GM21515 (cell line): ENCODE measurements at regions not wholly inside any gene's neighbourhood (a gene's known extent, or its start where the extent isn't known, plus 50 kb on each side); places are given as distances from the start of the nearest gene placed in this dataset.

Source experiments
- ATAC-seq: cut with Tn5 transposase; IDR thresholded peaks from one replicate; pipeline ENCODE4 v1.9.1; 2021; ENCODE audit not compliant: unreplicated experiment

GRCh38 chr18:39909706-39910105 is 2045.3 kb upstream of the PIK3C3 start:
- no peak for ATAC-seq

- no peak for ATAC-seq
Observed at GRCh38 chr18:39886136-39886535, 2068.9 kb upstream of the PIK3C3 start.

GRCh38 chr18:39872651-39873050 is 2082.4 kb upstream of the PIK3C3 start:
- no peak for ATAC-seq

- ATAC-seq, result no peak
Observed at GRCh38 chr18:39871961-39872360, 2083.1 kb upstream of the PIK3C3 start.

- ATAC-seq, result no peak
Observed at GRCh38 chr18:39870591-39870990, 2084.4 kb upstream of the PIK3C3 start.

GRCh38 chr18:39863916-39864315 is 2091.1 kb upstream of the PIK3C3 start:
- no peak for ATAC-seq

- no peak for ATAC-seq
Observed at GRCh38 chr18:39862341-39862740, 2092.7 kb upstream of the PIK3C3 start.

- no peak for ATAC-seq
Observed at GRCh38 chr18:39854291-39854690, 2100.7 kb upstream of the PIK3C3 start.

GRCh38 chr18:39846265-39846664 is 2108.8 kb upstream of the PIK3C3 start:
- ATAC-seq, result no peak

GRCh38 chr18:39845631-39846030 is 2109.4 kb upstream of the PIK3C3 start:
- ATAC-seq, result no peak

GRCh38 chr18:39845106-39845505 is 2109.9 kb upstream of the PIK3C3 start:
- ATAC-seq, result no peak

GRCh38 chr18:39843546-39843945 is 2111.5 kb upstream of the PIK3C3 start:
- ATAC-seq, result no peak

- ATAC-seq, result no peak
Observed at GRCh38 chr18:39842366-39842914, 2112.6 kb upstream of the PIK3C3 start.

- ATAC-seq, result no peak
Observed at GRCh38 chr18:39841482-39842365, 2113.3 kb upstream of the PIK3C3 start.

- ATAC-seq, result no peak
Observed at GRCh38 chr18:39840856-39841481, 2114.1 kb upstream of the PIK3C3 start.

- no peak for ATAC-seq
Observed at GRCh38 chr18:39840406-39840805, 2114.6 kb upstream of the PIK3C3 start.

- ATAC-seq, result no peak
Observed at GRCh38 chr18:39839782-39840181, 2115.3 kb upstream of the PIK3C3 start.

GRCh38 chr18:39838831-39839230 is 2116.2 kb upstream of the PIK3C3 start:
- no peak for ATAC-seq

- no peak for ATAC-seq
Observed at GRCh38 chr18:39835303-39836030, 2119.6 kb upstream of the PIK3C3 start.

GRCh38 chr18:39834636-39835035 is 2120.4 kb upstream of the PIK3C3 start:
- no peak for ATAC-seq

- ATAC-seq, result no peak
Observed at GRCh38 chr18:39825485-39826150, 2129.4 kb upstream of the PIK3C3 start.
